Keratinocyte (primary cell): ENCODE measurements at regions not wholly inside any gene's neighbourhood (a gene's known extent, or its start where the extent isn't known, plus 50 kb on each side); places are given as distances from the start of the nearest gene placed in this dataset.

Experiments
- DNase-seq: peaks from one replicate; pipeline ENCODE4 v3.0.0-alpha.2; 2011; ENCODE audit warnings: low read depth, missing footprints, low spot score
- FAIRE-seq: peaks from 2 replicates; lab custom pipeline; 2011; peaks lifted over from hg19 to GRCh38; lab: Jason Lieb, UNC
- H2AFZ ChIP-seq: 2 replicates; pipeline ENCODE4 v1.6.0; 2012; ENCODE audit warnings: low read length, control low read depth, inconsistent platforms; ENCODE audit not compliant: control insufficient read depth
- H3K27ac ChIP-seq: 2 replicates; pipeline ENCODE4 v1.5.1; 2011; ENCODE audit warnings: low read length; ENCODE audit not compliant: control insufficient read depth, insufficient read depth
- H3K27me3 ChIP-seq: 3 replicates; pipeline ENCODE4 v1.6.0; 2011; ENCODE audit warnings: low read length; ENCODE audit not compliant: control insufficient read depth, insufficient read depth; ENCODE audit errors: extremely low read depth
- H3K36me3 ChIP-seq, 2 experiments: 2 replicates in 1 of 2; 3 replicates in 1 of 2; pipeline ENCODE4 v1.5.1; 2011; ENCODE audit warnings: low read length in 2 of 2, mild to moderate bottlenecking in 1 of 2; ENCODE audit not compliant: control insufficient read depth in 2 of 2, insufficient read depth in 2 of 2; ENCODE audit errors: extremely low read depth in 1 of 2
- H3K4me1 ChIP-seq: 3 replicates; pipeline ENCODE4 v1.5.1; 2011; ENCODE audit warnings: low read length; ENCODE audit not compliant: control insufficient read depth, insufficient read depth; ENCODE audit errors: extremely low read depth
- H3K4me2 ChIP-seq: 3 replicates; pipeline ENCODE4 v1.6.0; 2011; ENCODE audit warnings: low read depth, low read length; ENCODE audit not compliant: control insufficient read depth, insufficient read depth; ENCODE audit errors: extremely low read depth
- H3K4me3 ChIP-seq, 3 experiments: fragments of 200-600 bp in 1 of 3; sonication (generic) in 1 of 3; 2 replicates in 2 of 3; 3 replicates in 1 of 3; pipeline ENCODE4 v1.5.1; 2011 to 2016; ENCODE audit warnings: low read length in 3 of 3, mild to moderate bottlenecking in 3 of 3, control low read depth in 2 of 3, inconsistent platforms in 1 of 3, low read depth in 1 of 3, mixed read lengths in 1 of 3, mixed run types in 1 of 3, moderate library complexity in 1 of 3; ENCODE audit not compliant: control insufficient read depth in 2 of 3, insufficient read depth in 2 of 3; ENCODE audit errors: extremely low read depth in 1 of 3
- H3K79me2 ChIP-seq: 2 replicates; pipeline ENCODE4 v1.6.0; 2012; ENCODE audit warnings: low read length; ENCODE audit not compliant: control insufficient read depth, insufficient read depth
- H3K9ac ChIP-seq: 3 replicates; pipeline ENCODE4 v1.6.0; 2011; ENCODE audit warnings: low read length; ENCODE audit not compliant: control insufficient read depth, insufficient read depth; ENCODE audit errors: extremely low read depth
- H3K9me1 ChIP-seq: 3 replicates; pipeline ENCODE4 v1.6.0; 2011; ENCODE audit warnings: low read length; ENCODE audit not compliant: control insufficient read depth, insufficient read depth; ENCODE audit errors: extremely low read depth
- H3K9me3 ChIP-seq: 2 replicates; pipeline ENCODE4 v1.5.1; 2012; ENCODE audit warnings: low read depth, low read length; ENCODE audit not compliant: control insufficient read depth
- H4K20me1 ChIP-seq: 3 replicates; pipeline ENCODE4 v1.6.0; 2011; ENCODE audit warnings: low read length; ENCODE audit not compliant: control insufficient read depth, insufficient read depth; ENCODE audit errors: extremely low read depth
- CTCF ChIP-seq, 3 experiments: IDR thresholded peaks in 1 of 3; conservative IDR thresholded peaks in 1 of 3; optimal IDR thresholded peaks in 1 of 3; 2 replicates in 2 of 3; 3 replicates in 1 of 3; pipeline versions ENCODE3 to v1.5.1; 2011; ENCODE audit warnings: low read length in 3 of 3, mild to moderate bottlenecking in 3 of 3, moderate library complexity in 2 of 3, control low read depth in 1 of 3, inconsistent platforms in 1 of 3; ENCODE audit not compliant: insufficient read depth in 2 of 3; ENCODE audit errors: extremely low read depth in 1 of 3
- EZH2 ChIP-seq: IDR thresholded peaks from one replicate; pipeline ENCODE4 v1.6.1; 2012; ENCODE audit warnings: inconsistent platforms, mild to moderate bottlenecking, low read length, moderate library complexity
- dilution Hi-C: fragments of 300-500 bp; cut with MboI; formaldehyde crosslinking; loops from one replicate; pipeline ENCODE4 v1.7.0; 2020; ENCODE audit warnings: low sequenced_read_pairs; ENCODE audit not compliant: extremely low pct_ligation_motif_present

- Histone ChIP-seq H3K9me3 (peaks cover 14% of the 10 kb centered on the region), H3K27me3 (no peaks in the 10 kb centered on the region), H3K4me2 (no peak overlapping the region), H3K79me2 (no peaks in the 10 kb centered on the region), H3K4me3 (no peak overlapping the region), H3K27ac (no peak overlapping the region), H3K9ac (no peak overlapping the region), H4K20me1 (no peaks in the 10 kb centered on the region), H3K36me3 (no peaks in the 10 kb centered on the region), H3K9me1 (no peaks in the 10 kb centered on the region), H3K4me1 (no peaks in the 10 kb centered on the region), H2AFZ (no peak overlapping the region)
- dilution Hi-C loops: no loop called here
- DNase-seq: no peak
- TF ChIP-seq CTCF (optimal IDR thresholded peaks at IDR 0.05 in 1 of 3, IDR thresholded peaks at IDR 0.05 in 1 of 3, conservative IDR thresholded peaks at IDR 0.05 in 1 of 3; ENCODE audit: extremely low read depth in 1 of 3, insufficient read depth in 2 of 3, low read length in 3 of 3) (no peak), EZH2 (no peak)
- FAIRE-seq: no peak
These were observed 615.7 kb downstream of the BRD1 start for GRCh38 chr22:49212002-49212401.

GRCh38 chr22:49211176-49211575, 616.5 kb downstream of the BRD1 start:
- TF ChIP-seq CTCF (optimal IDR thresholded peaks at IDR 0.05 in 1 of 3, IDR thresholded peaks at IDR 0.05 in 1 of 3, conservative IDR thresholded peaks at IDR 0.05 in 1 of 3; ENCODE audit: extremely low read depth in 1 of 3, insufficient read depth in 2 of 3, low read length in 3 of 3) (no peak), EZH2 (no peak)
- Histone ChIP-seq H3K4me2 (no peak overlapping the region), H3K9ac (no peak overlapping the region), H3K27ac (no peak overlapping the region), H3K36me3 (no peaks in the 10 kb centered on the region), H3K79me2 (no peaks in the 10 kb centered on the region), H3K4me1 (no peaks in the 10 kb centered on the region), H3K4me3 (no peak overlapping the region), H3K9me3 (peaks cover 16% of the 10 kb centered on the region), H4K20me1 (no peaks in the 10 kb centered on the region), H3K9me1 (no peaks in the 10 kb centered on the region), H2AFZ (no peak overlapping the region), H3K27me3 (no peaks in the 10 kb centered on the region)
- DNase-seq: no peak
- dilution Hi-C loops: no loop called here
- no peak for FAIRE-seq
